ENCODE measurements at regions not wholly inside any gene's neighbourhood (a gene's known extent, or its start where the extent isn't known, plus 50 kb on each side); places are given as distances from the start of the nearest gene placed in this dataset.

DNA sequence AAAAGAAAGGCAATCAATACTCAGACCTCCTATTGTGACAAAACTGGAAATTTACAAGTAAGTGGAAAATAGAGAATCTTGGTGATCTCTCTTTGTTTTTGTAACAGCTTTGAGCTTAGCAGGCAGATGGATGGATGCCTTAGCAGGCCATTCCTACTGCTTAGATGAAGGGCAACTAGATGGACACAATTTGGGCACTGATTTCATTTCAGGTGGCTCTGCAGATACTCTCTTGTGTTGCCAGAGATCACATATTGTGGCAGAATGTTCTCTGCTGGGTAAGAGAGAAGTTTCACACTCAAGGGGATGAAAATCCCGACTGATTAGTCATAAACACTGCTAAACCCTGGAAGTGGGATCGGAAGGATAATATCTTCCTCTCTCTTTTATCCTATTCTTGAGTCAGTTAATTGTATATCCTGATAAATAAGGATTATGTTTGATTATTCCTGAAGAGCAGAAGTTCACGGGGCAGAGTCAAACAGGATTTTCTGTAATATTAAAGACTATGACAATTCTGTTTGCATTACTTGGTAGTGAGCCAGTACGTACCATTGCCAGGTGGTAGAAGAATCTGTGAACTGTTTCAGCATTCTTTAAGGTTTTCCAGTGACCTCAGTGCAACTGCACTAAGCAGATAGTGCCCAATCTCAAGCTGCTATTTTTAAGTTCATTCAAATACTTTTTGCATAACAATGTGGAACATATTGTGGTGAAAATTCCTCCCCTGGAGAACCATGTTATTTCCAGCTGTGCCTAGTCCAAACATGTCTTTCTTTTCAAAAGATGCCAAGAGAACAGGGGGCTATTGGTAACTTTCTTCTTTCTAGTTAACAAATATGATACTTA lies 974.3 kb downstream of the FSTL5 start:
- Mint-ChIP-seq H3K36me3 (no peaks in the 10 kb centered on the region), H3K27me3 (ENCODE audit: low read depth) (no peaks in the 10 kb centered on the region), H3K4me3 (no peak overlapping the region)

DNA sequence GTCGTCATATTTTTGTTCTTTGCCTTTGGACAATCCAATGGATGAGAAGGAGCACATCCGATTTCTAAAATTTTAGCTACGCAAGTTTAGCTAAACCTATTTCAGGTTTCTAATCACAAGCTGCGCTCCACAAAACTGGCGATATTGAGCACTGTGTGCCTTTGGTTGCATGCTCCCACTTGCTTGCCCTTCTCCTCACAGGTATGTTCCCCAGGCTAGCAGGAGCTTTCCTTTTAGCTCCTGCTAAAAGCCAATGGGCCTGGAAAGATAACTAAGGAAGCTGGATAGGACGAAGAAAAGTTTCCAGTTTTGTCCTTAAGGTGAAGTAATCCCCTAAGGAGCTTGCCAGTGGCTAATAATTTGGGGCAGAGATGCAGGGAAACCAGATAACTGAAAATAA lies 975.2 kb downstream of the FSTL5 start:
- Mint-ChIP-seq H3K4me3 (no peak overlapping the region), H3K27me3 (ENCODE audit: low read depth) (no peaks in the 10 kb centered on the region), H3K9me3 (peaks cover 3% of the 10 kb centered on the region), H3K36me3 (no peaks in the 10 kb centered on the region), H3K4me1 (peaks cover 7% of the 10 kb centered on the region), H3K27ac (no peak overlapping the region)
- TF ChIP-seq, protein P1, sequence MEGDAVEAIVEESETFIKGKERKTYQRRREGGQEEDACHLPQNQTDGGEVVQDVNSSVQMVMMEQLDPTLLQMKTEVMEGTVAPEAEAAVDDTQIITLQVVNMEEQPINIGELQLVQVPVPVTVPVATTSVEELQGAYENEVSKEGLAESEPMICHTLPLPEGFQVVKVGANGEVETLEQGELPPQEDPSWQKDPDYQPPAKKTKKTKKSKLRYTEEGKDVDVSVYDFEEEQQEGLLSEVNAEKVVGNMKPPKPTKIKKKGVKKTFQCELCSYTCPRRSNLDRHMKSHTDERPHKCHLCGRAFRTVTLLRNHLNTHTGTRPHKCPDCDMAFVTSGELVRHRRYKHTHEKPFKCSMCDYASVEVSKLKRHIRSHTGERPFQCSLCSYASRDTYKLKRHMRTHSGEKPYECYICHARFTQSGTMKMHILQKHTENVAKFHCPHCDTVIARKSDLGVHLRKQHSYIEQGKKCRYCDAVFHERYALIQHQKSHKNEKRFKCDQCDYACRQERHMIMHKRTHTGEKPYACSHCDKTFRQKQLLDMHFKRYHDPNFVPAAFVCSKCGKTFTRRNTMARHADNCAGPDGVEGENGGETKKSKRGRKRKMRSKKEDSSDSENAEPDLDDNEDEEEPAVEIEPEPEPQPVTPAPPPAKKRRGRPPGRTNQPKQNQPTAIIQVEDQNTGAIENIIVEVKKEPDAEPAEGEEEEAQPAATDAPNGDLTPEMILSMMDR (IDR thresholded peaks at IDR 0.05; ENCODE audit: unreplicated experiment), result no peak
- DNase-seq (ENCODE audit: low spot score in 2 of 2, unreplicated experiment in 2 of 2), result no peak

More for the DNA sequence above, 974.3 kb downstream of the FSTL5 start:
- TF ChIP-seq, protein P1 (IDR thresholded peaks at IDR 0.05; ENCODE audit: unreplicated experiment), result no peak
- Mint-ChIP-seq H3K9me3 (peaks cover 3% of the 10 kb centered on the region), H3K4me1 (peaks cover 7% of the 10 kb centered on the region), H3K27ac (no peak overlapping the region)
- DNase-seq (ENCODE audit: low spot score in 2 of 2, unreplicated experiment in 2 of 2), result no peak

DNA sequence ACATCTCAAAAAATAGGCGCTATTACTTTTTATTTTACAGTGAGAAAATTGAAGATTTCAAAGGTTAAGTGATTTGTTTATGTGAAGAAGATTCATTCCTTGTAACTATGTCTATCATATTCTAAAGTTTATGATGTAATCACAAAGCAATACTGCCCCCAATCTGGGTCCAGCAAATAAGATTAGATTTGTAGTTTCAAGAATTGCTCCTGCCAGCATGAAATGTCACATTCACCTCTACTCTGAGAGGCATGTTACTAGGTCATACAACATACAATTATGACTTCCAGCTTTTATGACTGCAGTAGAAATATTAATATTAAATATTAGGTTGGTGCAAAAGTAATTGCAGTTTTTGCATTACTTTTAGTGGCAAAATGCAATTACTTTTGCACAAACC lies 976.2 kb downstream of the FSTL5 start:
- Mint-ChIP-seq H3K27me3 (ENCODE audit: low read depth) (no peaks in the 10 kb centered on the region), H3K4me3 (no peak overlapping the region), H3K27ac (no peak overlapping the region), H3K4me1 (peaks cover 7% of the 10 kb centered on the region), H3K9me3 (peaks cover 3% of the 10 kb centered on the region), H3K36me3 (no peaks in the 10 kb centered on the region)
- TF ChIP-seq, protein P1 (IDR thresholded peaks at IDR 0.05; ENCODE audit: unreplicated experiment), result no peak
- no peak for DNase-seq (ENCODE audit: low spot score in 2 of 2, unreplicated experiment in 2 of 2)

DNA sequence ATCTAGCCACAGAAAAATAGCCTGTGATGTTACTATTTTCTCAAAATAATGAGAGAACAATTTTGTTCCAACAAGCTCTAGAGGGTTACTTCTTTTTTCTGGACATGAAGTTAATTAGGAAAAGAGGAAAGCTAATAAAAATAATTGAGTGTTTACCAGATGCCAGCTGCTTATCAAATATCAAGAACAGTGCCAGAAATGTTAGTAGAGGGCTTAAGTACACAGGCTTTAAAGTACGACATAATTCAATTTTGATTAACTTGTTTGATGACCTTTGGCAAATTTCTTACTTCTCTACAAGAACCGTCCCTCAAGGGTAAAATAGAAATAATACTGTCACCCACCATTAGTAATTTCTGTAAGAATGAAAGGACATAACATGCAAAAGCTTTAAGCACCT lies 977.0 kb downstream of the FSTL5 start:
- H3K4me3 Mint-ChIP-seq, result no peak overlapping the region
- no peaks in the 10 kb centered on the region for H3K27me3 Mint-ChIP-seq (ENCODE audit: low read depth)
- peak overlapping the region; percentile 26 for H3K27ac Mint-ChIP-seq
- no peaks in the 10 kb centered on the region for H3K9me3 Mint-ChIP-seq
- TF ChIP-seq, protein P1 (IDR thresholded peaks at IDR 0.05; ENCODE audit: unreplicated experiment), result no peak
- no peak for DNase-seq (ENCODE audit: low spot score in 2 of 2, unreplicated experiment in 2 of 2)
- no peaks in the 10 kb centered on the region for H3K36me3 Mint-ChIP-seq
- H3K4me1 Mint-ChIP-seq, result peaks cover 7% of the 10 kb centered on the region

DNA sequence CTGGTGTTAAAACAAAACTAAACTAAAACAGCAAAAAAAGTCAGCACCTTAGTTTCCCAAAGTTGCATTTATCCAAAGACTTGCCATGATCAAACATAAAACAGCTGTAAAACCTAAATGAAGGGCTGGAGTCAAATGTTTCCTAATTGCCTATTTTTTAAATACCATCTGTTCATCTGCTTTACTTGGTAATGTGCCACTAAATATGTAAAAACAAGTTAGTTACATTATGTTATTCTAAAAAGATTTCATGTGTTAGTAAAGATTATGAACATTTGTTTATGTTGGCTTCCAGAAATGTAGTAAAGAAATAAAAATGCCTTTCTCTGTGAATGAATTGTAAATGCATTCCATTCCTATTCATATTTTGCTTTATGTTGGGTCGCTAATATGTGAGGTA lies 977.8 kb downstream of the FSTL5 start:
- Mint-ChIP-seq H3K4me1 (peaks cover 7% of the 10 kb centered on the region), H3K9me3 (no peaks in the 10 kb centered on the region), H3K4me3 (no peak overlapping the region), H3K27me3 (ENCODE audit: low read depth) (no peaks in the 10 kb centered on the region), H3K36me3 (no peaks in the 10 kb centered on the region), H3K27ac (no peak overlapping the region)
- DNase-seq (ENCODE audit: low spot score in 2 of 2, unreplicated experiment in 2 of 2), result no peak
- TF ChIP-seq, protein P1 (IDR thresholded peaks at IDR 0.05; ENCODE audit: unreplicated experiment), result no peak
